ENCODE measurements at regions not wholly inside any gene's neighbourhood (a gene's known extent, or its start where the extent isn't known, plus 50 kb on each side); places are given as distances from the start of the nearest gene placed in this dataset.

GRCh38 chr9:85405566-85405950 lies 336.2 kb downstream of the AGTPBP1 start:
- TF ChIP-seq CTCF (IDR thresholded peaks at IDR 0.05) (no peak), ZFX (IDR thresholded peaks at IDR 0.05; ENCODE audit: borderline replicate concordance) (no peak)
